IgD-negative memory B cell (primary cell): ENCODE measurements at regions not wholly inside any gene's neighbourhood (a gene's known extent, or its start where the extent isn't known, plus 50 kb on each side); places are given as distances from the start of the nearest gene placed in this dataset.
A peak's percentile ranks its signal among the peaks of the same experiment; 100 is the strongest.

Experiments
- H3K27ac Mint-ChIP-seq, 3 donors: one replicate each; pipeline ENCODE4 v1.8.0; 2020 to 2022; ENCODE audit warnings: mild to moderate bottlenecking in 3 of 3, mixed read lengths in 3 of 3, moderate library complexity in 1 of 3
- H3K27me3 Mint-ChIP-seq: one replicate; pipeline ENCODE4 v1.8.0; 2021; ENCODE audit warnings: mixed read lengths
- H3K36me3 Mint-ChIP-seq: one replicate; pipeline ENCODE4 v1.8.0; 2020; ENCODE audit warnings: mild to moderate bottlenecking, mixed read lengths
- H3K4me1 Mint-ChIP-seq, 3 donors: one replicate each; pipeline ENCODE4 v1.8.0; 2020 to 2022; ENCODE audit warnings: mixed read lengths in 3 of 3, mild to moderate bottlenecking in 1 of 3
- H3K4me3 Mint-ChIP-seq, 4 donors: one replicate each; pipeline ENCODE4 v1.8.0; 2020 to 2022; ENCODE audit warnings: mild to moderate bottlenecking in 4 of 4, mixed read lengths in 4 of 4, moderate library complexity in 3 of 4
- H3K9me3 Mint-ChIP-seq, 3 donors: one replicate each; pipeline ENCODE4 v1.8.0; 2020 to 2021; ENCODE audit warnings: mixed read lengths in 3 of 3, mild to moderate bottlenecking in 1 of 3

DNA sequence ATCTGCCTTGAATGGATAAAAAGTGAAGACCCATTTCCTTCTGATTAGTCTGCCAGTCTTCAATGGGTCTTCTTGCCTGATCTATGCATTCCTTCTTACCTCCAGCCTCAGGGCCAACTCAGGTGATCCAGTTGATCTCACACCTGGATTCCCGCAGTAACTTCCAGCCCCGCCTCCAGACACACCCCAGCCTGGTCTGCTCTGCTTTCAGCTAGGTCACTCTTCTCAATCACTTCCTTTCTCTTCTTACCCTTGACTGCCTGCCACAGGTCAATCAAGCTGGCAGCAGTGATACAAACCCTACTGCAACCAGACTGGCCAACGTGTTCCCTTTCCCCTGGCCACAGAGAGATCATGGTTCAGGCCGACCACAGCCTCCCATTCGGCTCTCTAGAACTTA, 263.6 kb downstream of the ZNF516 start:
- H3K9me3 Mint-ChIP-seq: peaks cover 0 to 7% (median 0%) of the 10 kb centered on the region in 3 donors
- H3K27me3 Mint-ChIP-seq: no peaks in the 10 kb centered on the region
- no peak overlapping the region for H3K27ac Mint-ChIP-seq
- H3K4me1 Mint-ChIP-seq: no peaks in the 10 kb centered on the region
- no peaks in the 10 kb centered on the region for H3K36me3 Mint-ChIP-seq
- H3K4me3 Mint-ChIP-seq: no peak overlapping the region

GRCh38 chr18:76230791-76231190, 264.3 kb downstream of the ZNF516 start:
- H3K27ac Mint-ChIP-seq: no peak overlapping the region
- H3K9me3 Mint-ChIP-seq: peaks cover 0 to 7% (median 0%) of the 10 kb centered on the region in 3 donors
- H3K27me3 Mint-ChIP-seq: no peaks in the 10 kb centered on the region
- H3K4me1 Mint-ChIP-seq: no peaks in the 10 kb centered on the region
- no peak overlapping the region for H3K4me3 Mint-ChIP-seq
- H3K36me3 Mint-ChIP-seq: no peaks in the 10 kb centered on the region

GRCh38 chr18:76228716-76229115, 266.3 kb downstream of the ZNF516 start:
- Mint-ChIP-seq H3K9me3 (peaks cover 0 to 7% (median 0%) of the 10 kb centered on the region in 3 donors), H3K27me3 (no peaks in the 10 kb centered on the region), H3K4me3 (no peak overlapping the region), H3K36me3 (no peaks in the 10 kb centered on the region), H3K27ac (no peak overlapping the region), H3K4me1 (no peaks in the 10 kb centered on the region)

DNA sequence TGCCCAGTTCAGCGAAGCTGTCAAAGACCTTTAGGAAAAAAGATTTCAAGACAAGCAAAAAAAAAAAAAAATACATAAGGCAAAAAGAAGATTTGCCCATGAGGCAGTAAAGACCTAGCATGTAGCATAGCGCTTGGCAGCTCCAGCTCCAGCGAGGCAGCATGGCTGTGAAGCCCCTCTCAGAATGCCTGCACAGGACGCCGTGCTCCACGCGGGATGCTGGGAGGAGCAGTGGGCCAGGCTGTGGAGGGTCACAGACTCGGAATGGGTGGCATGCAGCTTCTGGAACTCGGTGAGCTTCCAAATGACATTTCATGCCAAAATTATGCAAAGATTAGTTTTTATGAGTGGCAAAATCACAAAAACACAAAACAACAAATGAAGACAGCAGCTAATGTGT, 267.3 kb downstream of the ZNF516 start:
- no peaks in the 10 kb centered on the region for H3K36me3 Mint-ChIP-seq
- H3K27ac Mint-ChIP-seq: no peak overlapping the region
- H3K27me3 Mint-ChIP-seq: no peaks in the 10 kb centered on the region
- peaks cover 0 to 7% (median 0%) of the 10 kb centered on the region in 3 donors for H3K9me3 Mint-ChIP-seq
- H3K4me3 Mint-ChIP-seq: no peak overlapping the region
- H3K4me1 Mint-ChIP-seq: no peaks in the 10 kb centered on the region

DNA sequence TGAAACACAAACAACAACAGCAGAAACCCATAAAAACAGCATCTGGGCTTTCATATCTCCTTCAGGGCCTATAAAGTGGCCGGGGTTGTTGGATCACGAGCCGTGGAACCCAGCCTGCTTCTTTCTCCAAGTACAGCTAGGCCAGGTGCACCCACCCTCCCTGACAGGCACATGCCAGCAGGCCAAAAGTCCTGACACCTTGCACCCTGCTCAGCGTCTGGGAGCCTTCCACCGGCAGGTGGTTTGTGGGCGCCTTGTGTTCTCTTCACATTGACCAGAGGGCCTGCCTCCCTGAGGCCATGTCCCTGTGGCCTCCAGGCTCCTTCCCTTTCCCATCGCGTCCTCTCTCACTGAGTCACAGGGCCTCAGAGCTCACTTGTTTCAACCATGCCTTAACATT, 271.6 kb downstream of the ZNF516 start:
- Mint-ChIP-seq H3K27ac (no peak overlapping the region), H3K4me3 (peak overlapping the region in 1 of 4 donors; percentile 41), H3K27me3 (no peaks in the 10 kb centered on the region), H3K9me3 (no peaks in the 10 kb centered on the region), H3K4me1 (no peaks in the 10 kb centered on the region), H3K36me3 (no peaks in the 10 kb centered on the region)

DNA sequence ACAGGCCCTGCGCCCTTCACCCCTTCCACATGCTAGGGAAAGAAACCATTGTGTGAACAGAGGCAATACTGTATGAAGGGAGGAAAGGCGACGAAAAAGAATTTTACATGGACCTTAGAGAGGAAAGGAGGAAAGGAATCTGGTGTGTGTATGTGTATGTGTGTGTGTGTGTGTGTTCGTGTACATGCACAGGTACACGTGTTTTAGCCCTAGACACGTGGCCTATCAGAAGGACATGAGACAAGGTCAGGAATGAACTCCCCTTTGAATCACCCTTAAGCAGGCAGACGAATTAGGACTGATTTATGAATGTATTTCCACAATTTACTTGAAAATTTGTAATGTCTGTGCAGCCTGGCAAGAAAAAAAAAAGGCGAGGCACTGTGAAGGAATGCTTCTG, 276.0 kb downstream of the ZNF516 start:
- Mint-ChIP-seq H3K4me3 (no peak overlapping the region), H3K9me3 (peaks cover 0 to 2% (median 0%) of the 10 kb centered on the region in 3 donors), H3K4me1 (no peaks in the 10 kb centered on the region), H3K27me3 (no peaks in the 10 kb centered on the region), H3K27ac (no peak overlapping the region), H3K36me3 (peaks cover 3% of the 10 kb centered on the region)

GRCh38 chr18:76216096-76216495, 278.9 kb downstream of the ZNF516 start:
- Mint-ChIP-seq H3K27me3 (no peaks in the 10 kb centered on the region), H3K4me3 (no peak overlapping the region), H3K36me3 (peaks cover 3% of the 10 kb centered on the region), H3K9me3 (peaks cover 0 to 2% (median 0%) of the 10 kb centered on the region in 3 donors), H3K27ac (no peak overlapping the region), H3K4me1 (no peaks in the 10 kb centered on the region)

DNA sequence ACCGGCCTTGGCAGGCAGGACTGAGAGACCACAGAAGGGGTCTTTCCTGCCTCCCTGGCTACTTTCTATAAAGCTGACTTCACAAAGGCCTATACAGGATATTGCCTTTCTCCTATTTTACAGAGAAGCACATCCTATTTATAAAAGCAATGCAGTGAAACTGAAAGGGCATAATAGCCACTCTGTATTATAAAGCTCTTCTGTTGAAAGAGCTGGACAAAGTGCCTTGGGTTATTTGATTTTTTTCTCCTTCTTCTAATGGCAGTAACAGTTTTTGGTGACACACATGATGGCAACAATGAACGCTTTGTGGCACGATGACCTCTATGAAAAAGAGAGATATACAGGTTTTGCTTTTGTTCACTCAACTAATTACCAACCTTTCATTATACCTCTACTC, 281.1 kb downstream of the ZNF516 start:
- Mint-ChIP-seq H3K27me3 (no peaks in the 10 kb centered on the region), H3K9me3 (peaks cover 0 to 6% (median 2%) of the 10 kb centered on the region in 3 donors), H3K36me3 (peaks cover 3% of the 10 kb centered on the region), H3K27ac (no peak overlapping the region), H3K4me3 (no peak overlapping the region), H3K4me1 (no peaks in the 10 kb centered on the region)

- no peak overlapping the region for H3K27ac Mint-ChIP-seq
- peaks cover 3% of the 10 kb centered on the region for H3K36me3 Mint-ChIP-seq
- peaks cover 0 to 1% (median 0%) of the 10 kb centered on the region in 3 donors for H3K4me1 Mint-ChIP-seq
- peaks cover 0 to 6% (median 2%) of the 10 kb centered on the region in 3 donors for H3K9me3 Mint-ChIP-seq
- H3K27me3 Mint-ChIP-seq: peaks cover 2% of the 10 kb centered on the region
- no peak overlapping the region for H3K4me3 Mint-ChIP-seq
Measured at GRCh38 chr18:76212960-76213359, 282.1 kb downstream of the ZNF516 start.

DNA sequence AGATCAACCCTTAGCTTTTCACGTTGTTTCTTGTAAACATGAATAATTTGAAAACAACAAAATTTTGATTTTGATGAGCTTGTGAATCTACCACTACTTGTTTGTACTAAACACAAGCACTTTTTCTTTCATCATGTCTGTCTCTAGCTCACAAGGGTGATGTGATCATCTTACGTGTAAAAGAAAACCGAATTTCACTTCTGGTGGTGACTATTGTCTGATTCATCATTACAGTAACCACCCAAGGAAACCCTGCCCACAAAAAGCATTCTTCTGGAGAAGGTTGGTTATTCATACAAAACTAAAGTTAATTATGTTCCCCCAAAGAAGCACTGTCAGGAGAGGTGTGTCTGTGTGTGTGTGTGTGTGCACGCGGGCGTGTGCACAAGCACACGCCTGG, 285.4 kb downstream of the ZNF516 start:
- Mint-ChIP-seq H3K36me3 (no peaks in the 10 kb centered on the region), H3K27me3 (peaks cover 2% of the 10 kb centered on the region), H3K9me3 (peaks cover 0 to 12% (median 1%) of the 10 kb centered on the region in 3 donors), H3K27ac (no peak overlapping the region), H3K4me1 (peaks cover 0 to 1% (median 0%) of the 10 kb centered on the region in 3 donors), H3K4me3 (no peak overlapping the region)

DNA sequence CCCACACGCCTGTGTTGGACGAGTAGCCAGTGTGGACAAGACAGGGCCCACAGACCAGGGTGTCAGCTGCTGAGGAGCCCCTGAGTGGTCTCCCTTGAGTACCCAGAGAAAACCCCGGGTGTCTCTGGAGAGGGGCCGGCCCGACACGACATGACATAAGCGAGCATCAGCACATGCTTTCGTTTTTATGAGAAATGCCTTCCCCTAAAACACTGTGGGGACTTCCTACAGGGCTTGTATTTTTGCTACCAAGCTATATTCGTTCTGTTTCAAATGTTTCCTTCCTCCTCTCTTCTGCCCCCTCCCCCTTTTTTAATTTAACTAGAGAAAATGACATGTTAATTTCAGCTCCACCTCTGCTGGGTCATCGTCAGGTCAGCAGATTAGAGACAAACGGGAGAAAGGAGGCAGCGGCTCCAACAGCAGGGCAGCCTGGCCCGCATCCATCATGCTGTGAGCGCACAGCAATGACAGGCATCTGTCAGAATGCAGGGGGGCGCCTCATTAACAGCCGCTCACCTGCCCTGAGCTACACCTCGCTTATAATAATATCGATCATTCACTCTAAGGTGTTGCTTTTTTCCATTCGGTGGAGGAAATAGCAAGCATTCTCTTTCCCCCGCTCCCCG, 286.2 kb downstream of the ZNF516 start:
- no peaks in the 10 kb centered on the region for H3K36me3 Mint-ChIP-seq
- no peak overlapping the region for H3K4me3 Mint-ChIP-seq
- peaks cover 0 to 1% (median 0%) of the 10 kb centered on the region in 3 donors for H3K4me1 Mint-ChIP-seq
- H3K9me3 Mint-ChIP-seq: peaks cover under 1 to 12% (median 1%) of the 10 kb centered on the region in 3 donors
- H3K27me3 Mint-ChIP-seq: peaks cover 2% of the 10 kb centered on the region
- no peak overlapping the region for H3K27ac Mint-ChIP-seq

DNA sequence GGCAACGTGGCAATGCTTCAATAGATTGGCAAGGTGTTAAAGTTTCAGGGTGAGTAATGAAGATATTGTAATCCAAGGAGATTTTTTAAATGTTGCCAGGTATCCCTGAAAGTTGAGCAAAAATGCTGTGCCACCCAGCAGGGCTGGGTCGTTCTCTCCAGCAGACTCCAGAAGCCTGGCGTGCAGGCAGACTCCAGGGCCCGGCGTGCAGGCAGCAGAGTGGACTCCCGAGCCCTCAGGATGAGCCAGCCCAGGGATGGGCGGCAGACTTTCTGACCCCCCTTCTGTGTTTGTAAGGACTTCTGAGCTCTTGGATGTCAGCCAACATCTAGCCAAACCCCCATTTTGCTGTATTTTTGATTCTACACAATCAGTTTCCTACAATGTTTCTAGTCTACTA, 289.1 kb downstream of the ZNF516 start:
- peaks cover 0 to 1% (median 0%) of the 10 kb centered on the region in 3 donors for H3K4me1 Mint-ChIP-seq
- no peaks in the 10 kb centered on the region for H3K36me3 Mint-ChIP-seq
- H3K27ac Mint-ChIP-seq: no peak overlapping the region
- H3K9me3 Mint-ChIP-seq: peaks cover 1 to 17% (median 2%) of the 10 kb centered on the region in 3 donors
- no peak overlapping the region for H3K4me3 Mint-ChIP-seq
- H3K27me3 Mint-ChIP-seq: peaks cover 2% of the 10 kb centered on the region

DNA sequence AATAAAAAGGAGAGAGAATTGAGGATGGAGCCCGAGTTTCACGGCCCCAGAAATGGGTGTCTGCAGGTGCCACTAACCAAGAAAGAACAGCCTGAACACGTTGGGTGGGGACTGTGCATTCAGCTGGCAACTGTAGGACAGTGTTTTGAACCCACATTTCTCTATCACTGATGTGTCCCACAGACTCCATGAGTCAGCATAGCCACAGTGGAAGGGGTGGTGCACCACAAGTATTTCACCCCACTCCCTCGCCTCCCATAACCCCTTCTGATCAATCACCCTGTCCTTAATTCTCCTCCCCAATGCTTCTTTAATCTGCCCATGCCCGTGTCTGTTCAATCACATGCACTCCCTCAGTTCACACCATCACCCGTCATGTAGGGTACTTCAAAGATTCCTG, 291.5 kb downstream of the ZNF516 start:
- Mint-ChIP-seq H3K9me3 (peaks cover 1 to 15% (median 2%) of the 10 kb centered on the region in 3 donors), H3K27ac (no peak overlapping the region), H3K4me3 (no peak overlapping the region), H3K4me1 (peaks cover 0 to 1% (median 0%) of the 10 kb centered on the region in 3 donors), H3K27me3 (no peaks in the 10 kb centered on the region), H3K36me3 (no peaks in the 10 kb centered on the region)

DNA sequence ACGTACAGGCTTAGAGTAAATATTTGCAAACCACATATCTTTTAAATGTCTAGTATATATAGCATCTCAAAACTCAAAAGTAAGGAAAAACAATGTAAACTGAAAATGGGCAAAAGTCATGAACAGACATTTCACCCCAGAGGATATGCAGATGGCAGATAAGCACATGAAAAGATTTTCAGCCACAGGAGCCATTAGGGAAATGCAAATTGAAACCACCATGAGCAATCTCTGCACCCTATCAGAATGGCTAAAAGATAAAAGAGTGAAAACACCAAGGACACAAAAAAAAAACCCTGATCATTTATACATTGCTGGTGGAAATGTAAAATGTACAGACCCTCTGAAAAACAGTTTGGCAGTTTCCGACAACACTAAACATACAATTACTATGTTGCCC, 292.7 kb downstream of the ZNF516 start:
- no peaks in the 10 kb centered on the region for H3K36me3 Mint-ChIP-seq
- no peak overlapping the region for H3K4me3 Mint-ChIP-seq
- H3K4me1 Mint-ChIP-seq: no peaks in the 10 kb centered on the region
- peaks cover 1 to 15% (median 4%) of the 10 kb centered on the region in 3 donors for H3K9me3 Mint-ChIP-seq
- H3K27ac Mint-ChIP-seq: no peak overlapping the region
- H3K27me3 Mint-ChIP-seq: no peaks in the 10 kb centered on the region

- H3K27me3 Mint-ChIP-seq: no peaks in the 10 kb centered on the region
- no peaks in the 10 kb centered on the region for H3K4me1 Mint-ChIP-seq
- no peaks in the 10 kb centered on the region for H3K36me3 Mint-ChIP-seq
- H3K27ac Mint-ChIP-seq: no peak overlapping the region
- no peak overlapping the region for H3K4me3 Mint-ChIP-seq
- H3K9me3 Mint-ChIP-seq: peaks cover 2 to 4% (median 4%) of the 10 kb centered on the region in 3 donors
Measured at GRCh38 chr18:76195601-76196000, 299.4 kb downstream of the ZNF516 start.

GRCh38 chr18:76188097-76188496, 306.9 kb downstream of the ZNF516 start:
- no peaks in the 10 kb centered on the region for H3K4me1 Mint-ChIP-seq
- no peaks in the 10 kb centered on the region for H3K27me3 Mint-ChIP-seq
- H3K4me3 Mint-ChIP-seq: no peak overlapping the region
- H3K36me3 Mint-ChIP-seq: no peaks in the 10 kb centered on the region
- H3K9me3 Mint-ChIP-seq: peaks cover 0 to 14% (median 6%) of the 10 kb centered on the region in 3 donors
- H3K27ac Mint-ChIP-seq: no peak overlapping the region
